ENCODE measurements at regions not wholly inside any gene's neighbourhood (a gene's known extent, or its start where the extent isn't known, plus 50 kb on each side); places are given as distances from the start of the nearest gene placed in this dataset.

DNA sequence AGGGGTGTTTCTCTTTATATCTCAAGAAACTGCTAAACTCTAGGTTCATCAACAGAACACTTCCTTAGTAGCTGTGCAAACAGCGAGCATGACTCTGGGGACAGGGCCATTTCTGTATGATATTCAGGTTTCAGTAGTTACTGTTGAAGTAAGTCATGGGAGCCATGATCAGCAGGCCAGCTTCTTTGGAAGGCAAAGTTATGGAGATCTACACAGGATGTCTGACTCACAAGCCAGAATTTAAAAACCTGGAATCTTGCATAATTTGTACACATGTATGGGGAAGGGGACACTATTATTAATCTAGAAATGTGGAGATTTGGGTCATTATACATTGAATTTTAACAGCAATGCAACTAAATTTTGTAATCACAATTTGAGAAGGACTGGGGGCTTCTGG is 187.8 kb upstream of the NR3C2 start:
- TF ChIP-seq YY1 (IDR thresholded peaks at IDR 0.05; ENCODE audit: insufficient read depth, insufficient read length) (no peak), ZNF274 (IDR thresholded peaks at IDR 0.05; ENCODE audit: low read depth, low read length) (no peak), SUZ12 (IDR thresholded peaks at IDR 0.05; ENCODE audit: extremely low read depth, insufficient read depth, insufficient read length) (no peak)

Data from NT2/D1 (cell line).